CD4-positive, alpha-beta memory T cell (primary cell): ENCODE measurements at regions not wholly inside any gene's neighbourhood (a gene's known extent, or its start where the extent isn't known, plus 50 kb on each side); places are given as distances from the start of the nearest gene placed in this dataset.

ENCODE experiments used
- CTCF ChIA-PET: fragments of 350-600 bp; sonication (Branson Sonifier 250); formaldehyde crosslinking; loops from one replicate; lab custom pipeline; 2021; ENCODE audit warnings: inconsistent platforms; ENCODE audit not compliant: partially characterized antibody; lab: Charles Lee
- POLR2A ChIA-PET: fragments of 350-600 bp; sonication (Branson Sonifier 250); formaldehyde crosslinking; loops from one replicate; lab custom pipeline; 2021; ENCODE audit not compliant: partially characterized antibody; lab: Charles Lee
- DNase-seq, 5 donors: peaks; one replicate each; pipeline versions ENCODE4 v3.0.0 to v3.0.0-alpha.2; 2020 to 2022; ENCODE audit warnings: mixed read lengths in 1 of 5
- H3K27ac ChIP-seq: one replicate; pipeline ENCODE4 v1.7.0; 2013; ENCODE audit warnings: low read depth, low read length
- H3K27me3 ChIP-seq: 2 replicates; pipeline ENCODE4 v1.7.0; 2013; ENCODE audit warnings: mild to moderate bottlenecking, low read length, moderate library complexity; ENCODE audit not compliant: insufficient read depth
- H3K36me3 ChIP-seq: 2 replicates; pipeline ENCODE4 v1.7.0; 2013; ENCODE audit warnings: mild to moderate bottlenecking, low read length, moderate library complexity; ENCODE audit not compliant: insufficient read depth
- H3K4me1 ChIP-seq: 2 replicates; pipeline ENCODE4 v1.7.0; 2013; ENCODE audit warnings: mild to moderate bottlenecking, low read length, moderate library complexity; ENCODE audit not compliant: insufficient read depth
- H3K4me3 ChIP-seq, 2 donors: one replicate each; pipeline ENCODE4 v1.7.0; 2013; ENCODE audit warnings: low read length in 2 of 2, mild to moderate bottlenecking in 1 of 2
- H3K9me3 ChIP-seq, 2 donors: one replicate each; pipeline ENCODE4 v1.7.0; 2013; ENCODE audit warnings: low read length in 2 of 2, control low read depth in 1 of 2; ENCODE audit not compliant: control insufficient read depth in 1 of 2
- H3K27ac Mint-ChIP-seq, 7 donors: one replicate each; pipeline ENCODE4 v1.8.0; 2020 to 2021; ENCODE audit warnings: mixed read lengths in 7 of 7, mild to moderate bottlenecking in 6 of 7, inconsistent platforms in 3 of 7, moderate library complexity in 3 of 7
- H3K27me3 Mint-ChIP-seq, 2 donors: one replicate each; pipeline ENCODE4 v1.8.0; 2020 to 2021; ENCODE audit warnings: mixed read lengths in 2 of 2
- H3K36me3 Mint-ChIP-seq, 2 donors: one replicate each; pipeline ENCODE4 v1.8.0; 2020 to 2021; ENCODE audit warnings: mixed read lengths in 2 of 2, inconsistent platforms in 1 of 2, mild to moderate bottlenecking in 1 of 2
- H3K4me1 Mint-ChIP-seq, 4 donors: one replicate each; pipeline ENCODE4 v1.8.0; 2020 to 2021; ENCODE audit warnings: mixed read lengths in 4 of 4, mild to moderate bottlenecking in 1 of 4
- H3K4me3 Mint-ChIP-seq, 8 donors: one replicate each; pipeline ENCODE4 v1.8.0; 2020 to 2021; ENCODE audit warnings: mixed read lengths in 8 of 8, mild to moderate bottlenecking in 7 of 8, moderate library complexity in 6 of 8, inconsistent platforms in 3 of 8
- H3K9me3 Mint-ChIP-seq, 8 donors: one replicate each; pipeline ENCODE4 v1.8.0; 2020 to 2021; ENCODE audit warnings: mixed read lengths in 8 of 8, mild to moderate bottlenecking in 5 of 8, inconsistent platforms in 3 of 8, moderate library complexity in 1 of 8
- intact Hi-C: fragments of 100-400 bp; cut with micrococcal nuclease; formaldehyde crosslinking; loops from one replicate; pipeline ENCODE4 v1.15.1; 2023

- Mint-ChIP-seq H3K27me3 (no peaks in the 10 kb centered on the region), H3K4me3 (no peak overlapping the region), H3K27ac (no peak overlapping the region), H3K9me3 (peaks cover 6 to 61% (median 41%) of the 10 kb centered on the region in 8 donors), H3K4me1 (peaks cover 2 to 14% (median 5%) of the 10 kb centered on the region in 4 donors), H3K36me3 (peaks cover 63 to 79% of the 10 kb centered on the region in 2 donors)
- Histone ChIP-seq H3K27ac (no peak overlapping the region), H3K4me1 (no peaks in the 10 kb centered on the region), H3K27me3 (no peaks in the 10 kb centered on the region), H3K4me3 (no peak overlapping the region), H3K36me3 (no peaks in the 10 kb centered on the region), H3K9me3 (no peaks in the 10 kb centered on the region)
- intact Hi-C loops, result no loop called here
- ChIA-PET CTCF (no interaction called here), POLR2A (no interaction called here)
- no peak for DNase-seq
These were observed 236.8 kb upstream of the POU5F2 start for GRCh38 chr5:93978222-93978621.

- Histone ChIP-seq H3K4me1 (no peaks in the 10 kb centered on the region), H3K27me3 (no peaks in the 10 kb centered on the region), H3K9me3 (no peaks in the 10 kb centered on the region), H3K27ac (no peak overlapping the region), H3K4me3 (no peak overlapping the region), H3K36me3 (no peaks in the 10 kb centered on the region)
- H3K27ac Mint-ChIP-seq, result no peak overlapping the region
- DNase-seq, result no peak
- peaks cover 38 to 60% of the 10 kb centered on the region in 2 donors for H3K36me3 Mint-ChIP-seq
- no peaks in the 10 kb centered on the region for H3K27me3 Mint-ChIP-seq
- H3K9me3 Mint-ChIP-seq, result peaks cover 0 to 5% (median under 1%) of the 10 kb centered on the region in 8 donors
- no peak overlapping the region for H3K4me3 Mint-ChIP-seq
- H3K4me1 Mint-ChIP-seq, result peaks cover 2 to 13% (median 8%) of the 10 kb centered on the region in 4 donors
- intact Hi-C loops, result no loop called here
- CTCF ChIA-PET, result interaction anchor here (0.8 kb wide), 1 partner anchor 13 kb away, joined by 4 read pairs; no protein-coding TSS in a partner anchor
- POLR2A ChIA-PET, result no interaction called here
These were observed 226.5 kb upstream of the POU5F2 start for GRCh38 chr5:93967923-93968322.

- intact Hi-C loops, result no loop called here
- ChIA-PET CTCF (no interaction called here), POLR2A (no interaction called here)
- H3K27ac Mint-ChIP-seq, result no peak overlapping the region
- no peak for DNase-seq
- H3K9me3 Mint-ChIP-seq, result peaks cover 0 to 3% (median 0%) of the 10 kb centered on the region in 8 donors
- no peaks in the 10 kb centered on the region for H3K9me3 ChIP-seq
- H3K27me3 Mint-ChIP-seq, result no peaks in the 10 kb centered on the region
- H3K36me3 Mint-ChIP-seq, result peaks cover 33 to 52% of the 10 kb centered on the region in 2 donors
- no peaks in the 10 kb centered on the region for H3K36me3 ChIP-seq
- no peak overlapping the region for H3K27ac ChIP-seq
- H3K4me3 Mint-ChIP-seq, result no peak overlapping the region
- H3K4me1 Mint-ChIP-seq, result peaks cover 0 to 11% (median 5%) of the 10 kb centered on the region in 4 donors
- H3K27me3 ChIP-seq, result no peaks in the 10 kb centered on the region
- no peaks in the 10 kb centered on the region for H3K4me1 ChIP-seq
- no peak overlapping the region for H3K4me3 ChIP-seq
These were observed 223.0 kb upstream of the POU5F2 start for GRCh38 chr5:93964421-93964820.

GRCh38 chr5:93960042-93960441 lies 218.6 kb upstream of the POU5F2 start:
- intact Hi-C loops, result no loop called here
- H3K27me3 ChIP-seq, result no peaks in the 10 kb centered on the region
- DNase-seq, result no peak
- Mint-ChIP-seq H3K4me3 (no peak overlapping the region), H3K9me3 (no peaks in the 10 kb centered on the region), H3K4me1 (peaks cover 0 to 4% (median 1%) of the 10 kb centered on the region in 4 donors), H3K27me3 (no peaks in the 10 kb centered on the region), H3K27ac (no peak overlapping the region), H3K36me3 (peaks cover 25 to 39% of the 10 kb centered on the region in 2 donors)
- H3K36me3 ChIP-seq, result no peaks in the 10 kb centered on the region
- no peak overlapping the region for H3K27ac ChIP-seq
- POLR2A ChIA-PET, result no interaction called here
- no peaks in the 10 kb centered on the region for H3K9me3 ChIP-seq
- CTCF ChIA-PET, result no interaction called here
- no peaks in the 10 kb centered on the region for H3K4me1 ChIP-seq
- H3K4me3 ChIP-seq, result no peak overlapping the region

- CTCF ChIA-PET, result no interaction called here
- intact Hi-C loops, result no loop called here
These were observed 214.6 kb upstream of the POU5F2 start for GRCh38 chr5:93956006-93956405.

GRCh38 chr5:93954421-93955069 lies 213.1 kb upstream of the POU5F2 start:
- Mint-ChIP-seq H3K27ac (no peak overlapping the region), H3K4me1 (peaks cover 0 to 4% (median 1%) of the 10 kb centered on the region in 4 donors), H3K4me3 (no peak overlapping the region), H3K36me3 (peaks cover 46 to 68% of the 10 kb centered on the region in 2 donors), H3K9me3 (peaks cover 0 to 8% (median 5%) of the 10 kb centered on the region in 8 donors), H3K27me3 (no peaks in the 10 kb centered on the region)
- intact Hi-C loops, result no loop called here
- Histone ChIP-seq H3K36me3 (no peaks in the 10 kb centered on the region), H3K4me1 (no peaks in the 10 kb centered on the region), H3K27ac (no peak overlapping the region), H3K27me3 (no peaks in the 10 kb centered on the region), H3K4me3 (no peak overlapping the region), H3K9me3 (no peaks in the 10 kb centered on the region)
- ChIA-PET POLR2A (no interaction called here), CTCF (no interaction called here)
- DNase-seq, result no peak

More at GRCh38 chr5:93956006-93956405, 214.6 kb upstream of the POU5F2 start:
- no peak overlapping the region for H3K27ac ChIP-seq
- Mint-ChIP-seq H3K9me3 (peaks cover 0 to 8% (median 0%) of the 10 kb centered on the region in 8 donors), H3K27ac (no peak overlapping the region), H3K36me3 (peaks cover 48 to 64% of the 10 kb centered on the region in 2 donors), H3K27me3 (no peaks in the 10 kb centered on the region), H3K4me1 (peaks cover 0 to 4% (median 3%) of the 10 kb centered on the region in 4 donors), H3K4me3 (no peak overlapping the region)
- H3K36me3 ChIP-seq, result no peaks in the 10 kb centered on the region
- POLR2A ChIA-PET, result no interaction called here
- H3K4me3 ChIP-seq, result no peak overlapping the region
- no peaks in the 10 kb centered on the region for H3K4me1 ChIP-seq
- H3K27me3 ChIP-seq, result no peaks in the 10 kb centered on the region
- DNase-seq, result no peak
- no peaks in the 10 kb centered on the region for H3K9me3 ChIP-seq

GRCh38 chr5:93953442-93953841 lies 212.0 kb upstream of the POU5F2 start:
- peaks cover 45 to 74% of the 10 kb centered on the region in 2 donors for H3K36me3 Mint-ChIP-seq

More at GRCh38 chr5:93953442-93953841, 212.0 kb upstream of the POU5F2 start:
- no peak overlapping the region for H3K4me3 ChIP-seq
- Mint-ChIP-seq H3K27me3 (no peaks in the 10 kb centered on the region), H3K4me3 (no peak overlapping the region), H3K4me1 (peaks cover 0 to 5% (median 2%) of the 10 kb centered on the region in 4 donors), H3K9me3 (peaks cover 0 to 12% (median 6%) of the 10 kb centered on the region in 8 donors), H3K27ac (no peak overlapping the region)
- H3K9me3 ChIP-seq, result no peaks in the 10 kb centered on the region
- no peaks in the 10 kb centered on the region for H3K4me1 ChIP-seq
- CTCF ChIA-PET, result no interaction called here
- H3K27me3 ChIP-seq, result no peaks in the 10 kb centered on the region
- no peaks in the 10 kb centered on the region for H3K36me3 ChIP-seq
- POLR2A ChIA-PET, result no interaction called here
- no peak overlapping the region for H3K27ac ChIP-seq
- DNase-seq, result no peak
- intact Hi-C loops, result no loop called here
